GM12864 (cell line): ENCODE measurements at regions not wholly inside any gene's neighbourhood (a gene's known extent, or its start where the extent isn't known, plus 50 kb on each side); places are given as distances from the start of the nearest gene placed in this dataset.

Experiments
- DNase-seq: peaks from one replicate; pipeline ENCODE4 v3.0.0-alpha.2; 2011; ENCODE audit warnings: low read depth
- H3K4me3 ChIP-seq: 2 replicates; pipeline ENCODE4 v1.5.1; 2011; ENCODE audit warnings: mild to moderate bottlenecking, low read depth, low read length, control low read depth
- CTCF ChIP-seq: IDR thresholded peaks from 2 replicates; pipeline ENCODE4 v1.5.1; 2011; ENCODE audit warnings: low read depth, mild to moderate bottlenecking, moderate library complexity, low read length, control low read depth, inconsistent platforms; ENCODE audit errors: missing control alignments

GRCh38 chr19:30283556-30283955 lies 88.6 kb upstream of the ZNF536 start:
- TF ChIP-seq CTCF = no peak
- DNase-seq = no peak

GRCh38 chr19:30284209-30284608 lies 88.0 kb upstream of the ZNF536 start:
- TF ChIP-seq CTCF = no peak
- no peak overlapping the region for H3K4me3 ChIP-seq
- DNase-seq = no peak

More at GRCh38 chr19:30283556-30283955, 88.6 kb upstream of the ZNF536 start:
- H3K4me3 ChIP-seq = no peak overlapping the region

DNA sequence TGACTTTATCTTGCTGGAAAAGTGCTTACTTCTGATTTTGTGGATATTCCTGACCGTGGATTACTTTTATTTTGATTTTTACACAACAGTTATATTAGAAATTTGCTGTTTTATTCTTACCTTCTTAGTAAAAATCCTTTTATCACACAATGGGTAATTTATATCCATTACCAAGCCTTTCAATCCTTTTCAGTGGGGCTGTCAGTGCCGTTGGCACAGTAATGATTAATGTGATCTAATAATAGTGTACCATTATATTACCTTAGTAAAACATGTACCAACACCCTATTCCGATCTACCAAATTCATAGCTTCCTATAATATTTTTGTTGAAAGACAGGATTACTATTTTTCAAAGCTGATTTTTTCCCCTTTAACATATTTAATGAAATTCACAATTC lies 87.3 kb upstream of the ZNF536 start:
- no peak for DNase-seq
- no peak for TF ChIP-seq CTCF

GRCh38 chr19:30286378-30286777 lies 85.8 kb upstream of the ZNF536 start:
- no peak for TF ChIP-seq CTCF
- no peak overlapping the region for H3K4me3 ChIP-seq
- DNase-seq = no peak

More for the DNA sequence above, 87.3 kb upstream of the ZNF536 start:
- no peak overlapping the region for H3K4me3 ChIP-seq

DNA sequence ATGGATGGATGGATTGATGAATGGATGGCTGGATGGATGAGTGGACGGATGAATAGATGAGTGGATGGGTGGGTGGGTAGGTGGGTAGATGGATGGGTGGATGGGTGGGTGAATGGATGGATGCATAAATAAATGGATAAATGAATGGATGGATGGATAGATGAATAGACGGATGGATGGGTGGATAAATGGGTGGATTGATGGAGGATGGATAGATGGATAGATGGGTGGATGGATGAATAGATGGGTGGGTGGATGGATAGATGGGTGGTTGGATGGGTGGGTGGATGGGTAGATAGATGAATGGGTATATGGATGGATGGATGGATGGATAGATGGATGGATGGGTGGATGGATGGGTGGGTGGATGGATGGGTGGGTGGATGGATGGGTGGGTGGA lies 84.9 kb upstream of the ZNF536 start:
- TF ChIP-seq CTCF = no peak
- no peak overlapping the region for H3K4me3 ChIP-seq
- no peak for DNase-seq

- no peak for TF ChIP-seq CTCF
- no peak overlapping the region for H3K4me3 ChIP-seq
- no peak for DNase-seq
Observed at GRCh38 chr19:30287973-30288372, 84.2 kb upstream of the ZNF536 start.

DNA sequence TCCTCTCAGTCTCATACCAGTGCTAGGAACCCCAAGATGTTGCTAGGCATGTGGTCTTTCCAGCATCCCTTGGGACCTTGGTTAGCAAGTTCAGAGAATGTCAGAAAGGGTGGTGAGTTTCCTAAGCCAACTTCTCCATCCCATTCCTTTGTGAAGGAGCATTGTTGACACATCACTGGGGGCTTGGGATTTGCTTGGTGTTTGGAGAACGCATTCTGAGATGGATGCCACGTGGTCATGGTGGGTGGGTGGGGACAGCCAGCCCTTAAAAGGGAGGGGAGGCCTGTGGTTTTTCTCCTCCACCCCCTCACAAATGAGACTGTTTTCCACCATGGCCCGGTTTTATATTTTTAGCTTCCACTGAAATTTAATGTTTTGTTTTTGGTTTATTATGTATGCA lies 83.3 kb upstream of the ZNF536 start:
- no peak overlapping the region for H3K4me3 ChIP-seq
- TF ChIP-seq CTCF = no peak
- DNase-seq = no peak
